ENCODE measurements at regions not wholly inside any gene's neighbourhood (a gene's known extent, or its start where the extent isn't known, plus 50 kb on each side); places are given as distances from the start of the nearest gene placed in this dataset.

DNA sequence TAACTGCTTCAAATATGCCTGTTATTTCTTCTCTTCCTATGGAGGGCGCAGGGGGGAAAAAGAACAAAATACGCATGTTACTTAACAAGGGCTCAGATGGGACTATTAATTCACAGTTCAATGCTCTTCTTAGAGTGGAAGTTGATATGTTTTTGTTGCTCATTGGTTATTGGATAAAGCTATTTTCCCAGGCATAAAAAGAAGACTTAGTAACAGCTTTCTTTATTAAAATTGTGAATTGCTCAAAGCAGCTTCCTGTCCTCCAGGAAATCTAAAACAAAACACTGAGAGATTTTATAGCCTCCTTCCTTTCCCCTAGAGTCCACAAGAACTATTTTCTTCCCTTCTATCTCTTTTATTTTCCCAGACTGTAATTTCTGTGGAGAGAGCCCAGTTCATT lies 180.8 kb downstream of the SH3BP4 start:
- no peaks in the 10 kb centered on the region for H3K9me3 ChIP-seq
- no peak overlapping the region for H3K4me3 ChIP-seq
- H3K27me3 ChIP-seq, result no peaks in the 10 kb centered on the region
- H3K36me3 ChIP-seq, result no peaks in the 10 kb centered on the region
- whole genome bisulfite sequencing (ENCODE audit: insufficient coverage, low coverage, low lambda C conversion rate, missing lambda C conversion rate), result 80% methylated on average over 2 of the region's 2 CpGs
- H3K27ac ChIP-seq, result no peak overlapping the region
- intact Hi-C loops (cut with DNase I), result loop anchor here in 1 of 2 donors (10.0 kb wide), 1 partner anchor 462 kb away; no protein-coding TSS in a partner anchor
- ATAC-seq, result no peak
- DNase-seq, result no peak
- no peak for TF ChIP-seq CTCF (IDR thresholded peaks at IDR 0.05)
- TF ChIP-seq POLR2A (IDR thresholded peaks at IDR 0.05), result no peak
- H3K4me1 ChIP-seq, result no peaks in the 10 kb centered on the region

GRCh38 chr2:235133837-235134236 lies 182.0 kb downstream of the SH3BP4 start:
- Histone ChIP-seq H3K27ac (no peak overlapping the region), H3K4me3 (no peak overlapping the region), H3K9me3 (no peaks in the 10 kb centered on the region), H3K27me3 (no peaks in the 10 kb centered on the region), H3K36me3 (no peaks in the 10 kb centered on the region), H3K4me1 (no peaks in the 10 kb centered on the region)
- intact Hi-C loops (cut with DNase I), result loop anchor here in 1 of 2 donors (10.0 kb wide), 1 partner anchor 461 kb away; no protein-coding TSS in a partner anchor
- ATAC-seq, result no peak
- no peak for DNase-seq
- TF ChIP-seq POLR2A (IDR thresholded peaks at IDR 0.05) (no peak), CTCF (IDR thresholded peaks at IDR 0.05) (no peak)
- 29% methylated on average over 2 of the region's 2 CpGs for WGBS (ENCODE audit: insufficient coverage, low coverage, low lambda C conversion rate, missing lambda C conversion rate)

GRCh38 chr2:235134420-235134819 lies 182.6 kb downstream of the SH3BP4 start:
- intact Hi-C loops (cut with DNase I), result loop anchor here in 1 of 2 donors (10.0 kb wide), 1 partner anchor 460 kb away; no protein-coding TSS in a partner anchor
- Histone ChIP-seq H3K4me1 (no peaks in the 10 kb centered on the region), H3K36me3 (no peaks in the 10 kb centered on the region), H3K27me3 (no peaks in the 10 kb centered on the region), H3K9me3 (no peaks in the 10 kb centered on the region), H3K4me3 (no peak overlapping the region), H3K27ac (no peak overlapping the region)
- WGBS (ENCODE audit: insufficient coverage, low coverage, low lambda C conversion rate, missing lambda C conversion rate), result 59% methylated on average over 2 of the region's 3 CpGs
- ATAC-seq (no peak), DNase-seq (no peak)
- TF ChIP-seq CTCF (IDR thresholded peaks at IDR 0.05), result no peak
- TF ChIP-seq POLR2A (IDR thresholded peaks at IDR 0.05), result no peak

DNA sequence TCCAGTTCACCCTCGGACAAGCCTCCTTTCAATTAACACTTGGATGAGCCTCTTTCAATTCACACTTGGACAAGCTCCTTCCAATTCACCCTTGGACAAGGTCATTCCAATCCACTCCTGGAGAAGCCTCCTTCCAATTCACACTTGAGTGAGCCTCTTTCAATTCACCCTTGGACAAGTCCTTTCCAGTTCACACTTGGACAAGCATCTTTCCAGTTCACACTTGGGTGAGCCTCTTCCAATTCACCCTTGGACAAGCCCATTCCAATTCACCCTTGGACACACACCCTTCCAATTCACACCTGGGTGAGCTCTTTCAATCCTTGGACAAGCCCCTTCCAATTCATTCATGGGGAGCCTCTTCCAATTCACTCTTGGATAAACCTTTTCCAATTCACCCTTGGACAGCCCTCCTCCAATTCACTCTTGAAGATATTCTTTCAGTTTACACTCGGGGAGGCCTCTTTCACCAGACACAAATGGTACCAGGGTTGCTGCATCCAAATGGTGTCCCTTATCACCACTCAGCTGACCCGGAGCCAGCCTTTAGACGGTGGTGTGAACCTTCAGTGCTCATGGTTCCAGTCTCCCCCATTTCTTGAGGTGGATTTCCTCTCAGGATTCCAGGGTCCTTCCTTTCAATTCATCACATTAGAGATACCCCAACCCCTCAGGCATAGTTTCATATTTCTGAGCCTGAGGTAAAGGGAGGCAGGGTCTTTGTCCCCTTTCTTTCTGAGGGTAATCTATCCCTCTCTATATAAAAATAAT lies 183.6 kb downstream of the SH3BP4 start:
- Histone ChIP-seq H3K4me3 (no peak overlapping the region), H3K9me3 (no peaks in the 10 kb centered on the region), H3K4me1 (no peaks in the 10 kb centered on the region), H3K27me3 (no peaks in the 10 kb centered on the region), H3K27ac (no peak overlapping the region), H3K36me3 (no peaks in the 10 kb centered on the region)
- intact Hi-C loops (cut with DNase I), result loop anchor here in 1 of 2 donors (10.0 kb wide), 1 partner anchor 459 kb away; no protein-coding TSS in a partner anchor
- no peak for ATAC-seq
- 67% methylated on average over 3 of the region's 4 CpGs for WGBS (ENCODE audit: insufficient coverage, low coverage, low lambda C conversion rate, missing lambda C conversion rate)
- TF ChIP-seq POLR2A (IDR thresholded peaks at IDR 0.05) (no peak), CTCF (IDR thresholded peaks at IDR 0.05) (no peak)
- DNase-seq, result no peak
